ENCODE measurements at regions not wholly inside any gene's neighbourhood (a gene's known extent, or its start where the extent isn't known, plus 50 kb on each side); places are given as distances from the start of the nearest gene placed in this dataset.
A peak's percentile ranks its signal among the peaks of the same experiment; 100 is the strongest.
"Not testable (repeated sequence)": the region's sequence is repeated elsewhere in the genome, so short reads cannot be mapped to it uniquely, and the experiment has no call there.

DNA sequence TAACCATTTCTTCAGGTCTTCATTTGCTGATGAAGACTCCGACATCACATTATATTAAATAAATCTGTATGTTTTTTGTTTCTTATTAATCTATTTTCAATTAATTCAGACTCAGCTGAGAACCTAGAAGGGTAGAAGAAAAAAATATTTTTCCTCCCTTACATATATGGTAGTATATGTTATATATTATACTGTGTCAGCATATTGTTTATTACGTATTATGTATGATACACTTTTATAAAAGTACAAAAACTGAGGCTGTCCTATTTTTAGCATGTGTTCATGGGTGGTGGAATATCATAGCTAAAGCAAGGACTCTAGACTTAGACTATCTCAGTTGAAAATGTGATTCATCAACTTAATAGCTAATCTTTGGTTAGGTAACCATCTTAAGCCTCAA is 149.3 kb downstream of the CENPC start:
- intact Hi-C loops (cut with DNase I): no loop called here
- TF ChIP-seq, protein P1, sequence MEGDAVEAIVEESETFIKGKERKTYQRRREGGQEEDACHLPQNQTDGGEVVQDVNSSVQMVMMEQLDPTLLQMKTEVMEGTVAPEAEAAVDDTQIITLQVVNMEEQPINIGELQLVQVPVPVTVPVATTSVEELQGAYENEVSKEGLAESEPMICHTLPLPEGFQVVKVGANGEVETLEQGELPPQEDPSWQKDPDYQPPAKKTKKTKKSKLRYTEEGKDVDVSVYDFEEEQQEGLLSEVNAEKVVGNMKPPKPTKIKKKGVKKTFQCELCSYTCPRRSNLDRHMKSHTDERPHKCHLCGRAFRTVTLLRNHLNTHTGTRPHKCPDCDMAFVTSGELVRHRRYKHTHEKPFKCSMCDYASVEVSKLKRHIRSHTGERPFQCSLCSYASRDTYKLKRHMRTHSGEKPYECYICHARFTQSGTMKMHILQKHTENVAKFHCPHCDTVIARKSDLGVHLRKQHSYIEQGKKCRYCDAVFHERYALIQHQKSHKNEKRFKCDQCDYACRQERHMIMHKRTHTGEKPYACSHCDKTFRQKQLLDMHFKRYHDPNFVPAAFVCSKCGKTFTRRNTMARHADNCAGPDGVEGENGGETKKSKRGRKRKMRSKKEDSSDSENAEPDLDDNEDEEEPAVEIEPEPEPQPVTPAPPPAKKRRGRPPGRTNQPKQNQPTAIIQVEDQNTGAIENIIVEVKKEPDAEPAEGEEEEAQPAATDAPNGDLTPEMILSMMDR (IDR thresholded peaks at IDR 0.05): no peak
- TF ChIP-seq EP300 (IDR thresholded peaks at IDR 0.05): no peak
- TF ChIP-seq POLR2A (IDR thresholded peaks at IDR 0.05): no peak
- no peak for TF ChIP-seq POLR2AphosphoS5 (IDR thresholded peaks at IDR 0.05)
- H3K4me3 ChIP-seq: no peak overlapping the region
- no peaks in the 10 kb centered on the region for H3K36me3 ChIP-seq
- no peaks in the 10 kb centered on the region for H3K27me3 ChIP-seq
- DNase-seq: no peak
- H3K9me3 ChIP-seq: no peaks in the 10 kb centered on the region
- H3K27ac ChIP-seq: no peak overlapping the region
- 94 to 95% methylated on average over 2 of the region's 2 CpGs for WGBS, 2 donors
- no peaks in the 10 kb centered on the region for H3K4me1 ChIP-seq

DNA sequence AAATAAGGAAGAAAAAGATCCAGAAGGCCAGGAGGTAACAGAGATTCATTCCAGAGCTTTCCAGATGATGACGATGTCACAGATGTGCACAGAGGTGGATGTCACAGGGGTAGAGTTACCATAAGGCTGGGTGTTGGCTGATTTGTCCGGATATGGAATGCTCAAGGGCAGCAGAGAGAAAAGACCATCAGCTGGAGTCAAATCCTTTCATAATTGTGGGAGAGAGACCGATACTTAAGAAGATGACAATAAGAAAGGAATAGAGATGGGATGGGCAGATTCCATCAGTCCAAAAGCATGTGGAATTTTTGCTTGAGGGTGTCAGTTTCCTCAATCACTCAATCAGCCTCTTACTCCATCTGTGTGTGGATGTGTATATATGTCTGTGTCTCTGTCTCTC is 150.4 kb downstream of the CENPC start:
- H3K27me3 ChIP-seq: no peaks in the 10 kb centered on the region
- TF ChIP-seq, protein P1 (IDR thresholded peaks at IDR 0.05): no peak
- TF ChIP-seq EP300 (IDR thresholded peaks at IDR 0.05): no peak
- TF ChIP-seq POLR2AphosphoS5 (IDR thresholded peaks at IDR 0.05): no peak
- TF ChIP-seq POLR2A (IDR thresholded peaks at IDR 0.05): no peak
- no peak for DNase-seq
- H3K4me1 ChIP-seq: no peaks in the 10 kb centered on the region
- H3K27ac ChIP-seq: no peak overlapping the region
- H3K9me3 ChIP-seq: no peaks in the 10 kb centered on the region
- intact Hi-C loops (cut with DNase I): no loop called here
- H3K4me3 ChIP-seq: no peak overlapping the region
- WGBS, 2 donors: 83 to 86% methylated on average over 3 of the region's 3 CpGs
- no peaks in the 10 kb centered on the region for H3K36me3 ChIP-seq

DNA sequence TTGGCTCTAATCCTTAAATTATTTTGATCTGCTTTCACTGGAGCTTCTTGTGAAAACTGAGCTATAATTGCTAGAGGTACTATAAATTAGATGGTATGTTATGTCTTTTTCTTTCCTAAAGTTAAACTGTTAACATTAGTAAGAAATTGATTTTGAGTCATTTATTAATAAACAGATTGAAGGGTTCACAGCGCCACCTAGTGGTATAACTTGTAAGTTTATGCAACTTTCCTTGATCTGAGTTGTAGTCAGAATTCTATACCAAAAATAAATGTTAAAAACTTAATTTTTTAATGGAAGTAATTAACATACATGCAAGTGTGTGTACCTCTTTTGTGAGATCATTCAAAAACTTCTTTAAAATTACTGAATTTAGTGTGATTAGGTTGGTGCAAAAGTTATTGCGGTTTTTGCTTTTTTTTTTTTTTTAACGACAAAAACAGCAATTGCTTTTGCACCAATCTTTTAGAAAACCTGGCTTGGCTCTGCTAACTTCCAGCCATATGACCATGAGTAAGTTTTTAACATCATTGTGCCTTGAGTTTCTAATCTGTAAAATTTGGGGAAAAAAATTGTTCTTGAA is 151.5 kb downstream of the CENPC start:
- no peak for TF ChIP-seq EP300 (IDR thresholded peaks at IDR 0.05)
- TF ChIP-seq, protein P1 (IDR thresholded peaks at IDR 0.05): peak in 3 of 4 experiments; percentile 24 to 71 (median 38)
- Histone ChIP-seq H3K9me3 (no peaks in the 10 kb centered on the region), H3K4me3 (no peak overlapping the region), H3K27ac (no peak overlapping the region), H3K27me3 (no peaks in the 10 kb centered on the region), H3K4me1 (no peaks in the 10 kb centered on the region), H3K36me3 (no peaks in the 10 kb centered on the region)
- DNase-seq: no peak
- intact Hi-C loops (cut with DNase I): no loop called here
- 53 to 56% methylated on average over 3 of the region's 3 CpGs for WGBS, 2 donors

DNA sequence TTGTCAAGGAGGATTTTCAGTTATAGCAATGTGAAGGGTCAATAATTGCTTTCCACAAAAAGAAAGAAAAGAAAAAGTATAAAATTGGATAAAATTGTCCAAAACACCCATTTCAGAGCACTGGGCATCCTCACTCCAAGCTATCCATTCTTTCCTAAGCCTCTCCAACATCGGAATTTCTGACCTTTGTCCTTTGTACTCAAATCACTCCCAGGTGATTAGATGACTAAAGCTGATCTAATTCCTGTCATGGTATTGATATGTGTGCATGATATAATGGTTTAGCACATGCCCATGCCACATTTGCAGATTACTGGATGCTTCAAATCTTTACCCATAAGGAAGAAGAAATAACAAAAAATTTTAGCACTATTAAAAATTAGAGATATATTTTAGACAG is 152.3 kb downstream of the CENPC start:
- H3K4me3 ChIP-seq: no peak overlapping the region
- no peak for DNase-seq
- 13 to 68% methylated on average over 1 of the region's 1 CpG for WGBS, 2 donors
- no peaks in the 10 kb centered on the region for H3K27me3 ChIP-seq
- H3K9me3 ChIP-seq: no peaks in the 10 kb centered on the region
- no peak overlapping the region for H3K27ac ChIP-seq
- intact Hi-C loops (cut with DNase I): no loop called here
- H3K36me3 ChIP-seq: no peaks in the 10 kb centered on the region
- no peak for TF ChIP-seq POLR2AphosphoS5 (IDR thresholded peaks at IDR 0.05)
- no peak for TF ChIP-seq POLR2A (IDR thresholded peaks at IDR 0.05)
- no peak for TF ChIP-seq EP300 (IDR thresholded peaks at IDR 0.05)
- TF ChIP-seq, protein P1 (IDR thresholded peaks at IDR 0.05): no peak
- H3K4me1 ChIP-seq: no peaks in the 10 kb centered on the region

DNA sequence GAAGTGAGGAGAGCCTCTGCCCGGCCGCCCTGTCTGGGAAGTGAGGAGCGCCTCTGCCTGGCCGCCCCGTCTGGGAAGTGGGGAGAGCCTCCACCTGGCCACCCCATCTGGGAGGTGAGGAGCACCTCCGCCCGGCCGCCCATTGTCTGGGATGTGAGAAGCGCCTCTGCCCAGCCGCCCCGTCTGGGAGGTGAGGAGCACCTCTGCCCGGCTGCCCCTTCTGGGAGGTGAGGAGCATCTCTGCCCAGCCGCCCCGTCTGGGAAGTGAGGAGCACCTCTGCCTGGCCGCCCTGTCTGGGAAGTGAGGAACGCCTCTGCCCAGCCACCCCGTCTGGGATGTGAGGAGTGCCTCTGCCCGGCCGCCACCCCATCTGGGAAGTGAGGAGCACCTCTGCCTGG is 163.9 kb downstream of the CENPC start:
- H3K4me3 ChIP-seq; H3K27ac ChIP-seq; H3K27me3 ChIP-seq; H3K4me1 ChIP-seq; H3K9me3 ChIP-seq; intact Hi-C loops (cut with DNase I); H3K36me3 ChIP-seq; DNase-seq: not testable (repeated sequence)
- 94 to 97% methylated on average over 19 of the region's 19 CpGs for WGBS, 2 donors

DNA sequence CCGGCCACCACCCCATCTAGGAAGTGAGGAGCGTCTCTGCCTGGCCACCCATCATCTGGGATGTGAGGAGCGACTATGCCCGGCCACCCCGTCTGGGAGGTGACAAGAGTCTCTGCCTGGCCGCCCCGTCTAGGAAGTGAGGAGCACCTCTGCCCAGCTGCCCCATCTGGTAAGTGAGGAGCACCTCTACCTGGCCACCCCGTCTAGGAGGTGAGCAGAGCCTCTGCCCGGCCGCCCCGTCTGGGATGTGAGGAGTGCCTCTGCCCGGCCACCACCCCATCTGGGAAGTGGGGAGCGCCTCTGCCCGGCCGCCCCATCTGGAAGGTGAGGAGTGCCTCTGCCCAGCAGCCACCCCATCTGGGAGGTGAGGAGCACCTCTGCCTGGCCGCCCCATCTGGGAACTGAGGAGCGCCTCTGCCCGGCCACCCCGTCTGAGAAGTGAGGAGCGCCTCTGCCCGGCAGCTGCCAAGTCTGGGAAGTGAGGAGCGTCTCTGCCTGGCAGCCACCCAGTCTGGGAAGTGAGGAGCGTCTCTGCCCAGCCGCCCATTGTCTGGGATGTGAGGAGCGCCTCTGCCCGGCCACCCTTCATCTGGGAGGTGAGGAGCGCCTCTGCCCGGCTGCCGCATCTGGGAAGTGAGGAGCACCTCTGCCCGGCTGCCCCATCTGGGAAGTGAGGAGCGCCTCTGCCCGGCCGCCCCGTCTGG is 164.4 kb downstream of the CENPC start:
- H3K27me3 ChIP-seq; H3K4me3 ChIP-seq; DNase-seq; intact Hi-C loops (cut with DNase I); H3K27ac ChIP-seq; H3K4me1 ChIP-seq; H3K9me3 ChIP-seq; H3K36me3 ChIP-seq: not testable (repeated sequence)
- WGBS, 2 donors: 91 to 92% methylated on average over 34 of the region's 34 CpGs
